Gastrocnemius medialis (tissue), 4 donors: ENCODE measurements at regions not wholly inside any gene's neighbourhood (a gene's known extent, or its start where the extent isn't known, plus 50 kb on each side); places are given as distances from the start of the nearest gene placed in this dataset.

Experiments used
- POLR2A ChIP-seq, 2 donors: fragments of 450-650 bp; IDR thresholded peaks; one replicate each; pipeline ENCODE4 v1.6.1; 2017; ENCODE audit warnings: antibody characterized with exemption in 2 of 2, mild to moderate bottlenecking in 2 of 2, moderate library complexity in 2 of 2
- TF ChIP-seq, protein P1 (sequence below), 5 experiments: fragments of 450-650 bp in 3 of 5; fragments of 200-600 bp in 2 of 5; sonication (generic) in 2 of 5; IDR thresholded peaks in 4 of 5; conservative IDR thresholded peaks in 1 of 5; 1 replicate in 4 of 5; 2 replicates in 1 of 5; pipeline ENCODE4 v1.5.1; 2016 to 2019; ENCODE audit warnings: antibody characterized with exemption in 5 of 5, mild to moderate bottlenecking in 3 of 5, moderate library complexity in 3 of 5

- no peak for TF ChIP-seq POLR2A (IDR thresholded peaks at IDR 0.05)
- TF ChIP-seq, protein P1, sequence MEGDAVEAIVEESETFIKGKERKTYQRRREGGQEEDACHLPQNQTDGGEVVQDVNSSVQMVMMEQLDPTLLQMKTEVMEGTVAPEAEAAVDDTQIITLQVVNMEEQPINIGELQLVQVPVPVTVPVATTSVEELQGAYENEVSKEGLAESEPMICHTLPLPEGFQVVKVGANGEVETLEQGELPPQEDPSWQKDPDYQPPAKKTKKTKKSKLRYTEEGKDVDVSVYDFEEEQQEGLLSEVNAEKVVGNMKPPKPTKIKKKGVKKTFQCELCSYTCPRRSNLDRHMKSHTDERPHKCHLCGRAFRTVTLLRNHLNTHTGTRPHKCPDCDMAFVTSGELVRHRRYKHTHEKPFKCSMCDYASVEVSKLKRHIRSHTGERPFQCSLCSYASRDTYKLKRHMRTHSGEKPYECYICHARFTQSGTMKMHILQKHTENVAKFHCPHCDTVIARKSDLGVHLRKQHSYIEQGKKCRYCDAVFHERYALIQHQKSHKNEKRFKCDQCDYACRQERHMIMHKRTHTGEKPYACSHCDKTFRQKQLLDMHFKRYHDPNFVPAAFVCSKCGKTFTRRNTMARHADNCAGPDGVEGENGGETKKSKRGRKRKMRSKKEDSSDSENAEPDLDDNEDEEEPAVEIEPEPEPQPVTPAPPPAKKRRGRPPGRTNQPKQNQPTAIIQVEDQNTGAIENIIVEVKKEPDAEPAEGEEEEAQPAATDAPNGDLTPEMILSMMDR (IDR thresholded peaks at IDR 0.05 in 4 of 5, conservative IDR thresholded peaks at IDR 0.05 in 1 of 5) = no peak
Measured at GRCh38 chr6:106735828-106736227, 106.5 kb downstream of the QRSL1 start.
